Ishikawa (cell line): ENCODE measurements at regions not wholly inside any gene's neighbourhood (a gene's known extent, or its start where the extent isn't known, plus 50 kb on each side); places are given as distances from the start of the nearest gene placed in this dataset.
A peak's percentile ranks its signal among the peaks of the same experiment; 100 is the strongest.

Experiments used
- CEBPB ChIP-seq: IDR thresholded peaks from 2 replicates; pipeline ENCODE4 v1.6.1; 2012
- CREB1 ChIP-seq: IDR thresholded peaks from 2 replicates; pipeline ENCODE4 v1.6.1; 2012; ENCODE audit warnings: low read depth
- EGR1 ChIP-seq: IDR thresholded peaks from 2 replicates; pipeline ENCODE4 v1.6.1; 2012
- EP300 ChIP-seq: IDR thresholded peaks from 2 replicates; pipeline ENCODE4 v1.6.1; 2012; ENCODE audit warnings: borderline replicate concordance
- FOXM1 ChIP-seq: IDR thresholded peaks from 2 replicates; pipeline ENCODE4 v1.6.1; 2012; ENCODE audit warnings: low read depth, borderline replicate concordance
- MAX ChIP-seq: IDR thresholded peaks from 2 replicates; pipeline ENCODE4 v1.6.1; 2012
- NFIC ChIP-seq: IDR thresholded peaks from 2 replicates; pipeline ENCODE4 v1.6.1; 2012
- RAD21 ChIP-seq: IDR thresholded peaks from 2 replicates; pipeline ENCODE4 v1.6.1; 2012; ENCODE audit warnings: low read depth
- REST ChIP-seq: IDR thresholded peaks from 2 replicates; pipeline ENCODE4 v1.6.1; 2012; ENCODE audit warnings: low read depth, mild to moderate bottlenecking
- TAF1 ChIP-seq: IDR thresholded peaks from 2 replicates; pipeline ENCODE4 v1.6.1; 2012; ENCODE audit warnings: low read depth, mild to moderate bottlenecking
- TCF12 ChIP-seq: IDR thresholded peaks from 2 replicates; pipeline ENCODE4 v1.6.1; 2012; ENCODE audit warnings: low read depth
- YY1 ChIP-seq: IDR thresholded peaks from 2 replicates; pipeline ENCODE4 v1.6.1; 2012; ENCODE audit warnings: low read depth
- ZBTB7A ChIP-seq: IDR thresholded peaks from 2 replicates; pipeline ENCODE4 v1.6.1; 2012; ENCODE audit warnings: low read depth

- TF ChIP-seq YY1 (no peak), MAX (no peak), REST (no peak), CREB1 (no peak), ZBTB7A (no peak), NFIC (no peak), CEBPB (peak; percentile 54; the same call in 1 of the 2 replicates), EGR1 (no peak), TAF1 (no peak), EP300 (no peak), RAD21 (no peak), FOXM1 (no peak), TCF12 (no peak)
Measured at GRCh38 chr3:95721938-95722337, 1092.5 kb upstream of the EPHA6 start.
